Adrenal gland (tissue), 9 donors: ENCODE measurements at regions not wholly inside any gene's neighbourhood (a gene's known extent, or its start where the extent isn't known, plus 50 kb on each side); places are given as distances from the start of the nearest gene placed in this dataset.

ENCODE experiments used
- DNase-seq, 7 donors: peaks; one replicate each; pipeline ENCODE4 v3.0.0-alpha.2; 2019 to 2020
- H3K27ac ChIP-seq, 5 donors: fragments of 200-600 bp; sonication (generic) in 4 of 5; 1 replicate in 3 of 5; 2 replicates in 2 of 5; pipeline versions ENCODE4 v1.5.1 to v1.8.0; 2016 to 2020; ENCODE audit warnings: mild to moderate bottlenecking in 1 of 5
- H3K27me3 ChIP-seq: fragments of 200-600 bp; 2 replicates; pipeline ENCODE4 v1.8.0; 2021
- H3K36me3 ChIP-seq, 2 donors: fragments of 200-600 bp; replicated peaks in 1 of 2; 1 replicate in 1 of 2; 2 replicates in 1 of 2; pipeline versions ENCODE4 v1.5.1 to v1.8.0; 2018 to 2022
- H3K4me1 ChIP-seq, 2 donors: fragments of 200-600 bp; replicated peaks in 1 of 2; 1 replicate in 1 of 2; 2 replicates in 1 of 2; pipeline versions ENCODE4 v1.5.1 to v1.8.0; 2018 to 2021
- H3K4me3 ChIP-seq, 4 donors: fragments of 200-600 bp; sonication (generic) in 3 of 4; one replicate each; pipeline ENCODE4 v1.5.1; 2016 to 2018
- H3K9me3 ChIP-seq, 3 donors: fragments of 200-600 bp; sonication (generic) in 1 of 3; replicated peaks in 1 of 3; 1 replicate in 2 of 3; 2 replicates in 1 of 3; pipeline versions ENCODE4 v1.5.1 to v1.8.0; 2016 to 2021
- CTCF ChIP-seq, 6 experiments: fragments of 450-650 bp in 4 of 6; fragments of 200-600 bp in 2 of 6; sonication (generic) in 1 of 6; IDR thresholded peaks; 1 replicate in 5 of 6; 2 replicates in 1 of 6; pipeline versions ENCODE4 v1.5.1 to v1.8.0; 2016 to 2021; ENCODE audit warnings: antibody characterized with exemption in 6 of 6, mild to moderate bottlenecking in 2 of 6, moderate library complexity in 1 of 6
- POLR2A ChIP-seq, 2 donors: fragments of 450-650 bp; IDR thresholded peaks; one replicate each; pipeline ENCODE4 v1.6.1; 2017; ENCODE audit warnings: antibody characterized with exemption in 2 of 2, mild to moderate bottlenecking in 2 of 2, moderate library complexity in 1 of 2
- WGBS, 4 donors: extraction: QIAGEN DNeasy Blood & Tissue Kit in 2 of 4; methylation state at CpG; one replicate each; pipeline versions ENCODE4 v1.1.5 to v1.1.7; 2013 to 2017; 5-methylcytosine and 5-hydroxymethylcytosine counted together
- intact Hi-C, 2 donors: fragments of 100-400 bp; cut with DNase I; formaldehyde crosslinking; loops; one replicate each; pipeline versions ENCODE4 v1.14.1 to v1.15.0; 2022 to 2023
- donor health status: healthy with polysubstance abuse.
- donor health status: Bipolar disorder and iron deficiency.
- donor health status: DM: yes; HTN: yes; CAD: no.
- donor health status: DM: no; HTN: no; CAD: no.
- donor health status: DM: no; HTN: no; CAD: no.

DNA sequence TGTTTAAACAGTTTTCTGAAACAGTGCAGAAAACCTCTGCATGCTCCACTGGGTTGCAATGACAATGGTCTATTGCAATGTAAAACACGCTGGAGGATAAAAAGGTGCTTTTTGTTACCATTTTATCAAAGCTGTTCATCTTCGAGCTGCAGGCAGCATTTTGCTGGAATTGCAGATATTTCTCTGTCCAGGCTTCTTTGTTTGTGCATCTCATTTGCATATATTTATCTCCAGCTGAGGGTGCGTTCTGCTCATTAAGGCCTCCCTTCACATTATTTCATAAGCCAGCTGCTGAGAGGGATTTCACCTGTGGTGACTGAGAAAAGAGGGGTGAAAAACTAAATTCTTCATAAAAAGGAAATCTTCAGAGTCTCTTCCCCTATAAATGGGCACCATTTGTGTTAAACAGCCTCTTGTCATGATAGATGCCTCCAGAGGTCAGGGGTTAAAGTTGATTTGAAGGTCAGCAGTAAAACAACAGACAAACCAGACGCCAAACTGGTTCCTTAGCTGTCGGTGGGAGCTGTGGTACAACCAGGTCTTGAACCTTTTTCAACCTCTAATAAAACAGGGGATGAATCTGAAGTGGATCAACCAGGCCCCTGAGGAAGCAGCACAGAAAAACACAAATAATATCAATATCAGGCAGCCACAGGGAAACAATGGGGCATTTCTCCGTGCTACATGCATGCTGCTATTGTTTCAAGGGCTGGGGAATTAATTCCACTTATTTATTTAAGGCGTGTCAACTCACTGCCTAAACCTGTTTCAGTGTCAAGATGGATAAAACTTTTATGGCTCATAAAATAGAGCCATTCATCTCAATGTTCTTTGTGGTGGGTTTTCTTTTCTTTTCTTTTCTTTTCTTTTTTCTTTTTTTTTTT is 265.1 kb downstream of the MEIS1 start:
- Histone ChIP-seq H3K27ac (peak overlapping the region in 2 of 5 donors; percentile 43 to 76), H3K9me3 (no peaks in the 10 kb centered on the region), H3K36me3 (no peaks in the 10 kb centered on the region), H3K27me3 (no peaks in the 10 kb centered on the region), H3K4me1 (peaks cover 9 to 36% of the 10 kb centered on the region in 2 donors), H3K4me3 (no peak overlapping the region)
- intact Hi-C loops, result no loop called here
- DNase-seq, result no peak
- WGBS, 4 donors, result 53 to 66% (median 56%) methylated on average over 7 of the region's 7 CpGs
- TF ChIP-seq POLR2A (IDR thresholded peaks at IDR 0.05) (no peak), CTCF (IDR thresholded peaks at IDR 0.05) (no peak)

GRCh38 chr2:66700677-66701066 is 265.7 kb downstream of the MEIS1 start:
- peak overlapping the region in 1 of 5 donors; percentile 43 for H3K27ac ChIP-seq
- no peaks in the 10 kb centered on the region for H3K27me3 ChIP-seq

GRCh38 chr2:66701251-66701650 is 266.3 kb downstream of the MEIS1 start:
- Histone ChIP-seq H3K27ac (peak overlapping the region in 1 of 5 donors; percentile 9), H3K36me3 (no peaks in the 10 kb centered on the region), H3K27me3 (no peaks in the 10 kb centered on the region), H3K4me3 (no peak overlapping the region), H3K4me1 (peaks cover 9 to 37% of the 10 kb centered on the region in 2 donors), H3K9me3 (no peaks in the 10 kb centered on the region)
- DNase-seq, result no peak
- TF ChIP-seq CTCF (IDR thresholded peaks at IDR 0.05) (no peak), POLR2A (IDR thresholded peaks at IDR 0.05) (no peak)
- WGBS, 4 donors, result 72 to 77% (median 74%) methylated on average over 2 of the region's 2 CpGs
- intact Hi-C loops, result no loop called here

More at GRCh38 chr2:66700677-66701066, 265.7 kb downstream of the MEIS1 start:
- no peak for DNase-seq
- Histone ChIP-seq H3K4me1 (peaks cover 9 to 37% of the 10 kb centered on the region in 2 donors), H3K9me3 (no peaks in the 10 kb centered on the region), H3K4me3 (no peak overlapping the region), H3K36me3 (no peaks in the 10 kb centered on the region)
- TF ChIP-seq POLR2A (IDR thresholded peaks at IDR 0.05) (no peak), CTCF (IDR thresholded peaks at IDR 0.05) (no peak)
- intact Hi-C loops, result no loop called here
- WGBS, 4 donors, result 26 to 45% (median 34%) methylated on average over 3 of the region's 3 CpGs

- 80 to 86% (median 84%) methylated on average over 1 of the region's 1 CpG for WGBS, 4 donors
- peak overlapping the region in 1 of 5 donors; percentile 27 for H3K27ac ChIP-seq
Observed at GRCh38 chr2:66701656-66702055, 266.7 kb downstream of the MEIS1 start.

More at GRCh38 chr2:66701656-66702055, 266.7 kb downstream of the MEIS1 start:
- H3K36me3 ChIP-seq, result no peaks in the 10 kb centered on the region
- peaks cover 9 to 37% of the 10 kb centered on the region in 2 donors for H3K4me1 ChIP-seq
- H3K4me3 ChIP-seq, result no peak overlapping the region
- intact Hi-C loops, result no loop called here
- DNase-seq, result no peak
- no peak for TF ChIP-seq POLR2A (IDR thresholded peaks at IDR 0.05)
- TF ChIP-seq CTCF (IDR thresholded peaks at IDR 0.05), result no peak
- H3K9me3 ChIP-seq, result no peaks in the 10 kb centered on the region
- H3K27me3 ChIP-seq, result no peaks in the 10 kb centered on the region
